GM12875 (cell line): ENCODE measurements at regions not wholly inside any gene's neighbourhood (a gene's known extent, or its start where the extent isn't known, plus 50 kb on each side); places are given as distances from the start of the nearest gene placed in this dataset.
"Not testable (repeated sequence)": the region's sequence is repeated elsewhere in the genome, so short reads cannot be mapped to it uniquely, and the experiment has no call there.

Experiments
- H3K4me3 ChIP-seq: one replicate; pipeline ENCODE4 v1.5.1; 2011; ENCODE audit warnings: low read depth, low read length, control low read depth
- CTCF ChIP-seq: IDR thresholded peaks from 2 replicates; pipeline ENCODE4 v1.5.1; 2011; ENCODE audit warnings: low read depth, mild to moderate bottlenecking, control low read depth, inconsistent platforms, low read length, moderate library complexity, borderline replicate concordance; ENCODE audit not compliant: insufficient read depth

- TF ChIP-seq CTCF: no peak
- H3K4me3 ChIP-seq: no peak overlapping the region
Observed at GRCh38 chr4:112086036-112086434, 59.2 kb upstream of the FAM241A start.

DNA sequence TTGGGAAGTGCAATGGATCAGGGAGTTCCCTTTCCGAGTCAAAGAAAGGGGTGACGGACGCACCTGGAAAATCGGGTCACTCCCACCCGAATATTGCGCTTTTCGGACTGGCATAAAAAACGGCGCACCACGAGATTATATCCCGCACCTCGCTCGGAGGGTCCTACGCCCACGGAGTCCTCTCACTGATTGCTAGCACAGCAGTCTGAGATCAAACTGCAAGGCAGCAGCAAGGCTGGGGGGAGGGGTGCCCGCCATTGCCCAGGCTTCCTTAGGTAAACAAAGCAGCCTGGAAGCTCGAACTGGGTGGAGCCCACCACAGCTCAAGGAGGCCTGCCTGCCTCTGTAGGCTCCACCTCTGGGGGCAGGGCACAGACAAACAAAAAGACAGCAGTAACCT is 58.6 kb upstream of the FAM241A start:
- not testable (repeated sequence) for H3K4me3 ChIP-seq

- not testable (repeated sequence) for H3K4me3 ChIP-seq
Observed at GRCh38 chr4:112092330-112092729, 52.9 kb upstream of the FAM241A start.

DNA sequence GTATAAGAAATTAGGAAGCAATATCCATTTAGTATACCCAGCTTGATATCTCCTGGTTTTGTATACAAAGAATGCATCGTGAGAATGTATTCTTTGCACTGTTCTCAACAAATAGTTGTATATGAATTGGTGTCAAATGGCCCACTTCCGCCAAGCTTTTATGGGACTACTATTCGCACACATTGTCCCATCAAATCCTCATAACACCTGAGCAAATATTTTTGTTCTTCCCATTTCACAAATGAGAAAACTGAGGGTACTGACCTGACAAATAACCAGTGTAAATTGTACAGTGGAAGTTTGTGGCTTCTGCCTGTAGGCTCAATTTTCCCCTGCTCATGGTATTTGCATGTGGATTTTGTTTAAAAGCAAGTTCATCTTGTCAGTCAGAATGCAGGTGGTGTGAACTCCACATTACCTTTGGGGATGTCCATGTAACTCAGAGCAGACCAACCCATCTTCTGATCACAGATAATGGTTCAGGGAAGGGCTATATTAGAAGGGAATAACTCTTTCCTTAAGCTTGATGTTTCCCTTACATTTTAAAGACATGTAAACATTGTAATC is 51.5 kb upstream of the FAM241A start:
- TF ChIP-seq CTCF: no peak
- H3K4me3 ChIP-seq: no peak overlapping the region

- no peak overlapping the region for H3K4me3 ChIP-seq
- TF ChIP-seq CTCF: no peak
Observed at GRCh38 chr4:112094330-112094729, 50.9 kb upstream of the FAM241A start.
